T-helper 2 cell treated with Interferon-gamma antibody and Interleukin-4, amounts not matched to agents 5 μg/mL and 100 μg/mL, for 36 hours (primary cell): ENCODE measurements at regions not wholly inside any gene's neighbourhood (a gene's known extent, or its start where the extent isn't known, plus 50 kb on each side); places are given as distances from the start of the nearest gene placed in this dataset.
A peak's percentile ranks its signal among the peaks of the same experiment; 100 is the strongest.

Experiments used
- DNase-seq: peaks from one replicate; pipeline ENCODE4 v3.0.0; 2021; ENCODE audit warnings: low spot score
- H3K27ac Mint-ChIP-seq: one replicate; pipeline ENCODE4 v1.8.0; 2021; ENCODE audit warnings: mild to moderate bottlenecking, mixed read lengths
- H3K27me3 Mint-ChIP-seq: one replicate; pipeline ENCODE4 v1.8.0; 2021; ENCODE audit warnings: low read depth, mixed read lengths
- H3K36me3 Mint-ChIP-seq: one replicate; pipeline ENCODE4 v1.8.0; 2021; ENCODE audit warnings: low read depth, mixed read lengths
- H3K4me1 Mint-ChIP-seq: one replicate; pipeline ENCODE4 v1.8.0; 2021; ENCODE audit warnings: low read depth, mixed read lengths
- H3K4me3 Mint-ChIP-seq: one replicate; pipeline ENCODE4 v1.8.0; 2022; ENCODE audit warnings: mild to moderate bottlenecking, moderate library complexity, mixed read lengths
- H3K9me3 Mint-ChIP-seq: one replicate; pipeline ENCODE4 v1.8.0; 2021; ENCODE audit warnings: mixed read lengths

DNA sequence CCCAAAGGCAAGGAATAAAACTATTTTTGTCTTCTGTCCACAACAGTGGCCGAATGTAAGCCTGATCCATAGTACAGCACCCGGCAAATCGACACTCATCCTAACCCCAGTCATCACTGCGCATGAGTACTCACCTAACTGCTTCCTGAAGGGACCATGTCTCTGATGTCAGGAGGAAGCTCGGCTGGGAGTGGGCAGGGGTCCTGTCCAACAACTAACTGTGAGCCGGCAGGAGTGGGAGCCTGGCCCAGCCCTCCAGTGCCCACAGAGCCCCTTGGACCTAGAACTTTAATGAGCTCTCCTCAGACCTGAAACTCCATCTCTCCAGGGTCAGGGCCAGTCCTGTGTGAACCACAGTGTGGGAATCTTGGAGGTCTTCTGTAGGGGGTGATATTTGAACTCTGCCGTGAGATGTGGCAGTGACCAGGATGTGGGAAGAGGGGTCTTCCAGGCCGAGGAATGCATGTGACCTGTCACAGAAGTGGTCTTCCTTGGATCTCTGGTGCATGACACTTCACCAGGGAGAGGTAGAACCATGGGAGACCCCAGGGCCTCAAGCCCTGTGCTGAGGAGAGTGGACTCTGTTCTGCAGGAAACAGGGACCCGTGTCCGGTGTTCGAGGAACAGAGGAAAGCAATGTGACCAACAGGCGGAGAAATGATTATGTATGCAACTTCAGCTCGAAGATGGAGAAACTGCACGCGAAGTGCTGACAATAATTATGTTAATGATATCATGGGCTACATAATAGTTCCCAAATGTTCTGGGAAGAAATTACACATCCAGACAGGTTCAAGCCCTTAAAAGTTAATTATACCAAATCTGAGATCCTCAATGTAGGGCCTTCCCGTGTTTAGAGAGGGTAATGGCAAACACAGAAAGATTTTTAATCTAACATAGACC is 240.1 kb upstream of the HDAC4 start:
- Mint-ChIP-seq H3K9me3 (no peaks in the 10 kb centered on the region), H3K4me1 (no peaks in the 10 kb centered on the region), H3K4me3 (no peak overlapping the region), H3K27ac (no peak overlapping the region), H3K27me3 (peaks cover 3% of the 10 kb centered on the region), H3K36me3 (no peaks in the 10 kb centered on the region)
- DNase-seq: no peak

DNA sequence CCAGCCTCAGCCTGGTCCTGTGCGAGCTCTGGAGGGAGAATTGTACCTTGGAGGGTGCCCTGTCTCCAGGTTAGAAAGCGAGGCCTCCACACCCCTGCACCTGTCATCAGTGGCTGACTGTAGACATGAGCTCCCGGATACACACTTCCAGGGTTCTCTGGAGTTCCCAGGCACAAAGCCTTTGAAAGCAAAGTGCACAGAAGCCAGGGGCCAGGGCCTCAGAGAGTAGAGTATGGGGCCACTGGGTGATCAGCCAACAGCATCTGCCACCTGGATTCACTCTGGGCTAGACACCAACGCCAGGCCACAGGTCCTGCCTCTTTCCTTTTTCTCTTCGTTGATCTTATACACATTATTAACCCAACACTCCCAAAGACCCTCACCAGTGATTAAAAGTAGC is 239.4 kb upstream of the HDAC4 start:
- DNase-seq: no peak
- Mint-ChIP-seq H3K9me3 (no peaks in the 10 kb centered on the region), H3K4me1 (no peaks in the 10 kb centered on the region), H3K27ac (no peak overlapping the region), H3K27me3 (peaks cover 3% of the 10 kb centered on the region), H3K36me3 (no peaks in the 10 kb centered on the region), H3K4me3 (no peak overlapping the region)

DNA sequence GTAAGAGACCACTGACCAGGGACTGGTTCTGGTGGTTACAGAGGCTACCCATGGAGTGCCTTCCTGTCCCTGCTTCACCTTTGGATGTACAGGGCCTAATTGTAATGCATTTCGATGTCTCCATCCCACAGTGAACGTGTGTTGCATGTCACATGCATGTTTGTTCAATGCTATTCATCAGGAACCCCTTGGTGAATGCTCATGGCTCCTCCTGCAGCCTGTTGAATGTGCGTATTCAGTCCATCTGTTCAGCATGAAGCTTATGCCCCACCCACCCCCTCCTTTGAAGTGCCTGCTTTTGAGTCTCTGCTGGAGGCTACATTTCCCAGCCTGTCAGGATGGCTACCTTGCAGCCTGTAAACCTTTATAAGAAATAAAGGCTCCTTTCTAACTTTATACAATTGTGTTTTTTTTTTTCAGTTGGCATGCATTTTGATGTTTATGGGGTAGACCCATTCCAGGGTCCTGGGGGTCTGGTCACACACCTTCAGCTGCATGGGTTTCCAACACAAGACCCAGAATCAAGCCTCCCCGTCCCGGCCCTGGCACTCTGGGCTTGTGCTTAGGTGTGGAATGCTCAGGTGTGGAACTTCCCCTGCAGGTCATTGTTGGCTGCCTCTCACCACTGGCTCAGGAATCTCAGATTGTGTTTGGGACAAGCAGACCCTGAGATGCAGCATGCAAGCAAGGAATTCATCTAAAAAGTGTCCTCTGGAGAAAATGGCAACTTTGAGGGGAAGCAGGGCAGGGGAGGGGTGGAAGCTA is 238.8 kb upstream of the HDAC4 start:
- H3K27me3 Mint-ChIP-seq: peaks cover 5% of the 10 kb centered on the region
- H3K36me3 Mint-ChIP-seq: peaks cover 2% of the 10 kb centered on the region
- H3K4me1 Mint-ChIP-seq: no peaks in the 10 kb centered on the region
- H3K9me3 Mint-ChIP-seq: no peaks in the 10 kb centered on the region
- no peak overlapping the region for H3K4me3 Mint-ChIP-seq
- H3K27ac Mint-ChIP-seq: no peak overlapping the region
- no peak for DNase-seq

DNA sequence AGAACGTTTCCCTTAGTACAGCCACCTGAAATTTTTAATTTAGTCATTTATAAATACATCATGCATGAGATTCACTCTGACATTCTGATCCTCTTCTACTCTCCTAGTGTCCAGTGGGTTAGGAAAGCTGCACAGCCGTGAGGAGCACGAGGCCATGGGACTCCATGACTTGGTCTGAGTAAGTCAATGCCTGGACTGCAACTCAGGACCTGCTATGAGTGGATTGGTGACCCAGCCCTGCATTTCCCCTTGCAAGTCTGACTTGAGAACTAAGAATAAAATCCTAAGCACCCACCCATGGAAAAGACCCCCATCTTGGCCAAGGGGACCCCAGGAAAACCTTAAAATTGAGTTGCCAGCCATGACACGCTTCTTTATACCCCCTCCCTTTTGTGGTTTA is 237.6 kb upstream of the HDAC4 start:
- H3K4me1 Mint-ChIP-seq: no peaks in the 10 kb centered on the region
- H3K9me3 Mint-ChIP-seq: no peaks in the 10 kb centered on the region
- peaks cover 2% of the 10 kb centered on the region for H3K36me3 Mint-ChIP-seq
- DNase-seq: no peak
- peaks cover 6% of the 10 kb centered on the region for H3K27me3 Mint-ChIP-seq
- no peak overlapping the region for H3K4me3 Mint-ChIP-seq
- no peak overlapping the region for H3K27ac Mint-ChIP-seq

DNA sequence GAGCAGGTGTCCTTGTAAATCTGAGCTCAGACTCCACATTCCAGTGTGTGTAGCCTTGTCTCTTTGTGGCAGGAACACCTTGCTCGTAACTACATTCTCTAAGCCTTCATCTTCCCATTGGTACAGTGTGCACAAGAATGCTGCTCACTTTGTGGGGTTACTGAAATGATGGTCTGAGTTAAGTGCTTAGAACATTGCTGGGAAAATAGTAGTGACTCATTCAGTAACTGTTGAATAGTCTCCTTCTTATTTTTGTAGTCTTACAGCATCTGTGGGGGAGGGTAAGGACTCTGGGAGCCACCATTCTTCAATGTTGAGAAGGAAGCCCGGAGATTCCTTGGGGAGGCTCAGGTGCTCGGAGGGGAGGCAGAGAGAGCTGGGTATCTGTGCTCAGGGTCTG is 236.0 kb upstream of the HDAC4 start:
- H3K27ac Mint-ChIP-seq: no peak overlapping the region
- H3K36me3 Mint-ChIP-seq: peaks cover 2% of the 10 kb centered on the region
- no peaks in the 10 kb centered on the region for H3K9me3 Mint-ChIP-seq
- H3K4me1 Mint-ChIP-seq: no peaks in the 10 kb centered on the region
- H3K4me3 Mint-ChIP-seq: no peak overlapping the region
- DNase-seq: no peak
- peaks cover 6% of the 10 kb centered on the region for H3K27me3 Mint-ChIP-seq

DNA sequence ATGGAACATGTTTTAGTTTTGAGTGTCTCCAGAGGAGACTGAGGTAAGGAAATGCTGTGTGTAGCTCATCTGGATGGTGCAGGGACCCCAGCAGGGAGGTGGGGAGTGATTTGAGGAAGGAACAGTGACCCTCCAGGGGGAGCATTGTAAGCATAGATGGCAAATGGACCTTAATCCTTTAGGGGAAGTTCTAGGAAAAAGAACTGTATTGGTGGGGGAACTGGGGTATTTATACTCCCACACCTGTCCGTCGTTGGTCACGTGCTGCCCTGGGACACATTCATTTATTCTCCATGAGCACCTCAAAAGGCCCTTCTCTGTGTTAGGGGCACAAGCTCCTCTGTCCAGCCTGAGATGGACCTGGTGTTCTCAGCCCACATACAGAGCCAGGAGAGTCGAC is 233.9 kb upstream of the HDAC4 start:
- Mint-ChIP-seq H3K4me3 (no peak overlapping the region), H3K27me3 (peaks cover 6% of the 10 kb centered on the region), H3K27ac (no peak overlapping the region), H3K4me1 (peaks cover 2% of the 10 kb centered on the region), H3K36me3 (peaks cover 2% of the 10 kb centered on the region), H3K9me3 (no peaks in the 10 kb centered on the region)
- no peak for DNase-seq

DNA sequence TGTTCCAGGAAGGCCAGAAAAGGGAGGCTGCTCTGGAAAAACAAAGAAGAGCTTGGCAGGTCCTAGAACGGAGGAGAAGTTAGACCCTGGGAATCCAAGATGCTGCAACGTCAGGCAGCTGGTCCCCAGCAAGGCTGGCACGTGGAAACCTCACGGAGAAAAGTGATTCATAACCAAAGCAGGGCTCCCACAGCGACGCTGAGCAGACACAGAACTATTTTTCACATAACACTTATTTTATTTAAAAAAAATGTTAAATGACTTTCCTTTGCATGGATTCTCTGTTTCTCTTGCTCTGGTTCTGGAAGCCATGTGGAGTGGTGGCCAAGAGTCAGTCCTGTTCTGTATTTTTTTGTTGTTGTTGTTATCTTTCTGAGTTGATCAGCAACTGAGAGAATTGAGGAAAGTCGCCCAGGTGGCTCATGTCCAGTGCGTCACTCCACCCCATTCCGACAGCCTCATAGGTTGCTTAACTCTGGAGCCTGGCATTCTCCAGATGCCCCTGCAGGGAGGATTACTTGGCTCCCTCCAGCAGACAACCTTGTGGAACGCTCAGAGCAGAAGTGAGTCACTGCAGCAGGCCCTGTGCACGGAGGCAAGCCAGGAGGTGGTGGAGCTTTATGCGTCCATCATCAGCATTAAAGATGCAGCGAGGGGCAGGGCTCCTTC is 229.9 kb upstream of the HDAC4 start:
- Mint-ChIP-seq H3K4me3 (no peak overlapping the region), H3K4me1 (peaks cover 12% of the 10 kb centered on the region), H3K27me3 (peaks cover 8% of the 10 kb centered on the region), H3K9me3 (no peaks in the 10 kb centered on the region), H3K36me3 (peaks cover 2% of the 10 kb centered on the region), H3K27ac (no peak overlapping the region)
- DNase-seq: no peak

DNA sequence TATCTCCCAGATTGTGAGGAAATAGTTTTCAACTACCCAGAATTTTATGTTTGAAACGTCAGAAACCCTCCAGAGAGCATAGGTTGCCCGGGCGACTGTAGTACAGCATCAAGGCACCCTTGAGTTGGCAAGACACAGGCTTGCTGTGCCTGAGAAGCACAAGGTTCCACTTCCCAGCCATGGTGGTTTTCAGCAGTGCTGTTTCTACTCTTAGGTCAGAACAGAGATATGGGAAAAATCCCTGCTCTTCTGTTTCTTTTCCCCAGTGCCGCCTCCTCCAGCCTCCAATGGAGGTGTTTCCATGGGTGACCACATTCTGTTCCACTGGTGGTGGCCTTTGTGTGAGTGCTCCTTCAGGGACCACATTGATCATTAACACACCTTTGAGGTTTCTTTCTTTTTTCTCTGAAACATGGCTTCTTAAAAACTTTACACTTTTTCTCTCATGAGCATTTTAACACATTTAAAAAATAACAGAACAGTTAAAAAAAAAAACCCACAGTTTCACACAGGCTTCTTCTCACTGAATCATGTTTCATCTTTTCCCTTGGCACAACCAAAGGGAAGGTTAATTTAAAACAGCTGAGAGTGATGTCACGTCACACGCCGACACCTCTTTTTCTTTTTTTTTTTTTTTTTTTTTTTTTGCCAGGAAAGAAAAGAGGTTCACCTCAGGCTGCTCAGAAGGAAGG is 229.3 kb upstream of the HDAC4 start:
- H3K9me3 Mint-ChIP-seq: no peaks in the 10 kb centered on the region
- H3K4me1 Mint-ChIP-seq: peaks cover 18% of the 10 kb centered on the region
- peaks cover 8% of the 10 kb centered on the region for H3K27me3 Mint-ChIP-seq
- no peak overlapping the region for H3K27ac Mint-ChIP-seq
- no peak for DNase-seq
- peaks cover 2% of the 10 kb centered on the region for H3K36me3 Mint-ChIP-seq
- H3K4me3 Mint-ChIP-seq: no peak overlapping the region

DNA sequence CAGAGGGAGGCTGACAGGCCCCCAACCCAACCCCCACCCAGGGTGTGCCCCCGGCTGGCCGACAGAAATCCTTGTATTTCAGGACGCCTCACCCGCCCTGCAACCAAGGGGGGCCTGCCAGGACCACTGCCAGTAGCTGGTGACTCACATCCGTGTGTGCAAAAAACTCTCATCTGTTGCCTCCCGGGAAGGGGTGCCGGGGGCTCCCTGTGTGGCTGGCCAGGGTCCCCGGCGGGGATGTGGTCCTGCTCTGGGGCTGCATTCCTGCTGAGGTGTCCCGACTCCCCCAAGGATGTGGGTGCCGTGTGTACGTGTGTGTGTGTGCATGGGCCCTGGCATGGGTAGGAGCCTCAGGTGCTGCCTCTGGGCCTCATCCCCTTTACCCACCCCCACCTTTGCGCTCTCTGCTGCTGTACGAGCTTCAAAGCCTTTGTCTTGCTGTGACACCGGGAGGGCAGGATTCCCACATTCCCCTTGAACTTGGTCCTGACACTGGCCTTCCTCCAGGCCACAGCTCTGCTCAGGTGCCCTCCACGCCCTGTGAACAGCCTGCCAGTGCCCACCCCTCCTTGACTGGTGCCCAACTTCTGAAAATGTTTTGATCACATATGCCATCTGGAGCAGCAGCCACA is 226.3 kb upstream of the HDAC4 start:
- peak overlapping the region; percentile 41 for H3K27ac Mint-ChIP-seq

DNA sequence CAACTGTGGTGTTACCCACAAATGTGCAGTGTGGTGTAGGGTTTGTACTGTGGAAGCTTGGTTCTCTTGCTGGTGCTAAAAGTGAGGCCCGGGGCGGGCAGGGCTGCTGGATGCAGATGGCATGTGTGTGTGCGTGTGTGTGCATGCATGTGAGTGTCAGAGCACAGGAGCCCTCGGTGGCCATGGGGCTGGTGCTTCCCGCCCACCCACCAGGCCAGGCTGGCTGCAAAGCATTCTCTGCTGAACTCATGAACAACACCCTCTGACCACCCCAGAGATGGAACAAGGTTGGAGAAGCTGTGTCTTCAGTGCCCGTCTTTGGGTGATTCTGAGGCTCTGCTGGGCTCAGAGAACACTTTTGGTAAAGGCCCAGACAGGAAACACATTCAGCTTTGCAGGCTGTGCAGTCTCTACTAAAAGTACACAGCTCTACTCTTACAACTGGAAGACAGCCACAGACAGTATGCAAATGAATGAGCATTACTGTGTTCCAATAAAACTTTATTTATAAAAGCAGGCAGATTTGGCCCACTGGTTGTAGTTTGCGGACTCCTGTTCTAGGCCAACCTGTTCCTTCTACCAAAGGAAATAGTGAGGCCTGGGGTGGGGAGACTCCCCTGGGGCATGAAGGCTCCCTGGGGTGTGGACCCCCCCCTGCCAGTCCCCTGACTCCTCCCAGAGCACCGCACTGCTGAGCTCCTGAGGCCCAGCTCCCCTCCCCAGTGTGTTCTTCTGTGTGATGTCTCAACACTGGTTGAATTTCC is 225.3 kb upstream of the HDAC4 start:
- peak; percentile 3 for DNase-seq
- Mint-ChIP-seq H3K4me1 (peaks cover 46% of the 10 kb centered on the region), H3K36me3 (peaks cover 6% of the 10 kb centered on the region), H3K9me3 (no peaks in the 10 kb centered on the region), H3K4me3 (peak overlapping the region; percentile 42), H3K27me3 (peaks cover 4% of the 10 kb centered on the region), H3K27ac (peak overlapping the region; percentile 55)

More for the DNA sequence above, 226.3 kb upstream of the HDAC4 start:
- peaks cover 45% of the 10 kb centered on the region for H3K4me1 Mint-ChIP-seq
- H3K36me3 Mint-ChIP-seq: peaks cover 6% of the 10 kb centered on the region
- H3K9me3 Mint-ChIP-seq: no peaks in the 10 kb centered on the region
- peaks cover 4% of the 10 kb centered on the region for H3K27me3 Mint-ChIP-seq
- no peak overlapping the region for H3K4me3 Mint-ChIP-seq
- DNase-seq: peak; percentile 2

DNA sequence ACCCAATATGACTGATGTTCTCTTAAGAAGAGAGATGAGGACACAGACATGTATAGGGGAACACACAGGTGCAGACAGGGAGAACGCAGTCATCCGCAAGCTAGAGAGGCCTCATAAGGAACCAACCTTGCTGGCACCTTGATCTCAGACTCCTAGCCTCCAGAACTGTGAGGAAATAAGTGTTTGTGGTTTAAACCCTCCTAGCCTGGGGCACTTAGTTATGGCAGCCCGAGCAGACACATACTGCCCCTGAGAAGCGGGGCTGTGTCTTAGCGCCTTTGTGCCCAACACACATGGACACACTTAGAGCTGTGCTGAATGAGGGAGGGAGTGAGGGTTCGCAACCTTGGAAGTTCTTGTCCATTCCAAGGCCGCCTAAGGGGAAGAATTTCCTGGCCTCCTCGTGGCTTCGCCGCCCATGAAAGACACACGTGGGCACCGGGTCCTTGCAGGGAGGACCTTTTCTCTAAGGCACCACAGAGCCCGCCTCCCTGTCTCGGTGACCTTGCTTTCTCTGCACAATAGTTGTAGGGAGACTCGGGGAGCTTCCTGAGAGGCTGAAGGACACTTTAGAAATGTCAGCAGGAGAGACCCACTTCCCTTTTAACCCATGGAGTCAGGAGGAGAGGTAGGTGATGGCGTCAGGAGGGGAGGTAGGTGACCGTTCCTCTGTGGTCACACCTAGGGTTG is 224.5 kb upstream of the HDAC4 start:
- Mint-ChIP-seq H3K4me3 (no peak overlapping the region), H3K9me3 (no peaks in the 10 kb centered on the region), H3K36me3 (peaks cover 6% of the 10 kb centered on the region), H3K27ac (peak overlapping the region; percentile 72), H3K27me3 (peaks cover 5% of the 10 kb centered on the region), H3K4me1 (peaks cover 46% of the 10 kb centered on the region)
- no peak for DNase-seq

DNA sequence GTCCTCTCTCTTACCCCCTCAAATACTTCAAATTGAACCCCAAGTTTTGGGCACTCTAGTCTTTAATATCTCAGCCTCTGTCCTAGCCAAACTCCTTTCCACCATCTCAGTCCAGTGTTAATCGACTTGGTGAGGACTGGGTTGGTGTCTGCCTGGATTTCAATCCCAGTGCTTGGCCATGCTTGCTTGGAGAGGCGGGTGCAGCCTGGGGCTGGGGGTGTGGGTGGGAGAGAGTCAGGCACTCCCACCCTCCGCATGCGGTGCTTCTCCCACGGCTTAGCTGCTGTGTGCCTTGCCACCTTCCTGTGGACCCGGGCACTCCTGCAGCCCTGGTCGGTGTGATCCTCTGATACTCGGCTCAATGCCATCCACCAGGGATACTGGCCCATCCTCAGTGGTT is 220.8 kb upstream of the HDAC4 start:
- Mint-ChIP-seq H3K9me3 (peaks cover 7% of the 10 kb centered on the region), H3K4me1 (peaks cover 41% of the 10 kb centered on the region), H3K27me3 (peaks cover 15% of the 10 kb centered on the region), H3K27ac (no peak overlapping the region), H3K36me3 (peaks cover 7% of the 10 kb centered on the region), H3K4me3 (no peak overlapping the region)
- DNase-seq: no peak
